ENCODE measurements at regions not wholly inside any gene's neighbourhood (a gene's known extent, or its start where the extent isn't known, plus 50 kb on each side); places are given as distances from the start of the nearest gene placed in this dataset.
A peak's percentile ranks its signal among the peaks of the same experiment; 100 is the strongest.

DNA sequence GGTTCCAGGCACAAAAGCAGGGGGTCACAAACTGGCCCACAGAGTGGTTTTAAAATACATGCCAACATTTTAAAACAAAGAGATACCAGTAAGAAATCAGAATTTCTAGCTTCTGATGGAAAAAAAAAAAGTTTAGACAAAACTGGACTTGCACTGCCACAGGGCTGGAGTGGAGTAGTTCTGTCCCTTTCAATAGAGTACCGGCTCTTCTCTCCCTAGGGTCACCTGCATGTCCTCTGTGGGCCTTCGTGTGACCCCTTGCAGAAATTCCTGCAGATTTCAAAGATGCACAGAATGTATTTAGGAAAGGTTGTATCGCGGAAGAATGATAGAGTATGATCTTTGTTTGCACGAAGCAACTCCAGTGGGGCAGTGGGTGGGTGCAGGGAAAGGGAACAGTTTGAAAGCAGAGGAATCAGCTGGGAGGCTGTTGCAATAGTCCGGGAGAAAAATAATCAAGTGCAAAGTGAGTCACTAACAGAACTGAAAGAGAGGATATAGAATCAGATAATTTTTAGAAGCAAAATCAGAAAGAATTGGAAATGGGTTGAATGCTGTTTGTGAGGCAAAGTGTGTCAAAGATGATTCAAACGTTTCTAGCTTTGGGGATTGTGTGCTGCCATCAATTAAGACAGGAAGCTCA, 97.3 kb upstream of the STXBP5 start:
- Mint-ChIP-seq H3K36me3 (ENCODE audit: low read depth, unreplicated experiment) (no peaks in the 10 kb centered on the region), H3K4me1 (ENCODE audit: low read depth, unreplicated experiment) (no peaks in the 10 kb centered on the region), H3K4me3 (ENCODE audit: unreplicated experiment) (no peak overlapping the region), H3K27ac (ENCODE audit: unreplicated experiment) (no peak overlapping the region), H3K9me3 (ENCODE audit: unreplicated experiment) (no peaks in the 10 kb centered on the region), H3K27me3 (ENCODE audit: low read depth, unreplicated experiment) (no peaks in the 10 kb centered on the region)
- no peaks in the 10 kb centered on the region for H3K27me3 ChIP-seq (ENCODE audit: insufficient read depth, low read length)
- FAIRE-seq (no peak), DNase-seq (ENCODE audit: low read depth) (peak; percentile 34)
- H3K4me1 ChIP-seq (ENCODE audit: insufficient read depth, low read length): no peaks in the 10 kb centered on the region
- H3K4me3 ChIP-seq (ENCODE audit: insufficient read depth, low read depth, low read length): no peak overlapping the region
- H3K4me2 ChIP-seq (ENCODE audit: low read length): no peak overlapping the region
- H3K36me3 ChIP-seq (ENCODE audit: insufficient read depth, low read length): no peaks in the 10 kb centered on the region
- no peaks in the 10 kb centered on the region for H3K9me3 ChIP-seq (ENCODE audit: insufficient read depth, low read depth, low read length)
- no peak overlapping the region for H2AFZ ChIP-seq (ENCODE audit: low read depth, low read length)
- H3K79me2 ChIP-seq (ENCODE audit: insufficient read depth, low read length): no peaks in the 10 kb centered on the region
- no peaks in the 10 kb centered on the region for H4K20me1 ChIP-seq (ENCODE audit: insufficient read depth, low read length)
- H3K27ac ChIP-seq (ENCODE audit: low read depth, low read length): no peak overlapping the region
- no peak for TF ChIP-seq EZH2 (IDR thresholded peaks at IDR 0.05; ENCODE audit: insufficient read depth, low read length)
- no peak for TF ChIP-seq CTCF (IDR thresholded peaks at IDR 0.05; ENCODE audit: insufficient read depth, low read depth, low read length)
- no peak overlapping the region for H3K9ac ChIP-seq (ENCODE audit: low read length)

DNA sequence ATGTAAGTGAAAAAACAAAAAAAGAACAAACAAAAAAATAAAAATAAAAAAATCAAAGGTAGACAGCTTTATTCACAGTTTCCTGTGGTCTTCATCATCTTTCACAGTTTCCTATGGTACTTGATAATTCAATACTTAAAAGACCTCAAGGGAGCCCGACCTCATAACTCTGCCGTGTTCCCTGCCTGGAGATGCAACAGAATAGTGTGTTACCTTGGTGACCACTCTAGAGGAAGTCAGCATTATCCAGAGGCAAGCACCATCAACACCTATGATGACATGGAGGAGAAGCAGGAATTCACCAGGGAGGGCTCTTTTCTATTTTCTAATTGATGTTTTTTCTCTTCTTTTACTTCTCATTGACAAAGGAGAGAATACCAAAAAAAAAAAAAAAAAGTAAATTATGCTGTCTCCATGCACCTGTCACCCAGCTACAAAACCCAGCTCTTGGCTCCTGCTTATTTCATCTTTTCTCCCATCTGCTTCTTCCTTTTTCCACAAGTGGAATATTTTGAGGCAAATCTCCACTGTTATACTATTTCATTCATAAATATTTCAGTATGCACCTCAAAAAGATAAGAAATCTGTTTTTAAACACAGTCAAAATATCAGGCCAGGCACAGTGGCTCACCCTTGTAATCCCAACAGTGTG, 95.8 kb upstream of the STXBP5 start:
- DNase-seq (ENCODE audit: low read depth): no peak
- Histone ChIP-seq H3K4me1 (ENCODE audit: insufficient read depth, low read length) (no peaks in the 10 kb centered on the region), H3K27ac (ENCODE audit: low read depth, low read length) (no peak overlapping the region)

More for the DNA sequence above, 95.8 kb upstream of the STXBP5 start:
- no peaks in the 10 kb centered on the region for H4K20me1 ChIP-seq (ENCODE audit: insufficient read depth, low read length)
- TF ChIP-seq EZH2 (IDR thresholded peaks at IDR 0.05; ENCODE audit: insufficient read depth, low read length) (no peak), CTCF (IDR thresholded peaks at IDR 0.05; ENCODE audit: insufficient read depth, low read depth, low read length) (no peak)
- H3K27me3 Mint-ChIP-seq (ENCODE audit: low read depth, unreplicated experiment): no peaks in the 10 kb centered on the region
- H3K4me1 Mint-ChIP-seq (ENCODE audit: low read depth, unreplicated experiment): no peaks in the 10 kb centered on the region
- no peaks in the 10 kb centered on the region for H3K9me3 Mint-ChIP-seq (ENCODE audit: unreplicated experiment)
- no peak overlapping the region for H3K4me2 ChIP-seq (ENCODE audit: low read length)
- H3K9ac ChIP-seq (ENCODE audit: low read length): no peak overlapping the region
- no peaks in the 10 kb centered on the region for H3K36me3 ChIP-seq (ENCODE audit: insufficient read depth, low read length)
- no peaks in the 10 kb centered on the region for H3K27me3 ChIP-seq (ENCODE audit: insufficient read depth, low read length)
- H3K4me3 ChIP-seq (ENCODE audit: insufficient read depth, low read depth, low read length): no peak overlapping the region
- H3K36me3 Mint-ChIP-seq (ENCODE audit: low read depth, unreplicated experiment): no peaks in the 10 kb centered on the region
- FAIRE-seq: no peak
- no peaks in the 10 kb centered on the region for H3K9me3 ChIP-seq (ENCODE audit: insufficient read depth, low read depth, low read length)
- no peak overlapping the region for H3K4me3 Mint-ChIP-seq (ENCODE audit: unreplicated experiment)
- no peaks in the 10 kb centered on the region for H3K79me2 ChIP-seq (ENCODE audit: insufficient read depth, low read length)
- no peak overlapping the region for H3K27ac Mint-ChIP-seq (ENCODE audit: unreplicated experiment)
- H2AFZ ChIP-seq (ENCODE audit: low read depth, low read length): no peak overlapping the region
